Ishikawa (cell line): ENCODE measurements at regions not wholly inside any gene's neighbourhood (a gene's known extent, or its start where the extent isn't known, plus 50 kb on each side); places are given as distances from the start of the nearest gene placed in this dataset.

Experiments
- CEBPB ChIP-seq: IDR thresholded peaks from 2 replicates; pipeline ENCODE4 v1.6.1; 2012
- CREB1 ChIP-seq: IDR thresholded peaks from 2 replicates; pipeline ENCODE4 v1.6.1; 2012; ENCODE audit warnings: low read depth
- EGR1 ChIP-seq: IDR thresholded peaks from 2 replicates; pipeline ENCODE4 v1.6.1; 2012
- EP300 ChIP-seq: IDR thresholded peaks from 2 replicates; pipeline ENCODE4 v1.6.1; 2012; ENCODE audit warnings: borderline replicate concordance
- FOXM1 ChIP-seq: IDR thresholded peaks from 2 replicates; pipeline ENCODE4 v1.6.1; 2012; ENCODE audit warnings: low read depth, borderline replicate concordance
- MAX ChIP-seq: IDR thresholded peaks from 2 replicates; pipeline ENCODE4 v1.6.1; 2012
- NFIC ChIP-seq: IDR thresholded peaks from 2 replicates; pipeline ENCODE4 v1.6.1; 2012
- RAD21 ChIP-seq: IDR thresholded peaks from 2 replicates; pipeline ENCODE4 v1.6.1; 2012; ENCODE audit warnings: low read depth
- REST ChIP-seq: IDR thresholded peaks from 2 replicates; pipeline ENCODE4 v1.6.1; 2012; ENCODE audit warnings: low read depth, mild to moderate bottlenecking
- TAF1 ChIP-seq: IDR thresholded peaks from 2 replicates; pipeline ENCODE4 v1.6.1; 2012; ENCODE audit warnings: low read depth, mild to moderate bottlenecking
- TCF12 ChIP-seq: IDR thresholded peaks from 2 replicates; pipeline ENCODE4 v1.6.1; 2012; ENCODE audit warnings: low read depth
- TEAD4 ChIP-seq: IDR thresholded peaks from 2 replicates; pipeline ENCODE4 v1.6.1; 2012
- USF1 ChIP-seq: IDR thresholded peaks from 2 replicates; pipeline ENCODE4 v1.6.1; 2012
- YY1 ChIP-seq: IDR thresholded peaks from 2 replicates; pipeline ENCODE4 v1.6.1; 2012; ENCODE audit warnings: low read depth
- ZBTB7A ChIP-seq: IDR thresholded peaks from 2 replicates; pipeline ENCODE4 v1.6.1; 2012; ENCODE audit warnings: low read depth

- TF ChIP-seq RAD21, result no peak
- TF ChIP-seq CREB1, result no peak
- no peak for TF ChIP-seq USF1
- TF ChIP-seq NFIC, result no peak
- no peak for TF ChIP-seq EP300
- TF ChIP-seq EGR1, result no peak
Measured at GRCh38 chr4:24337451-24338190, 246.7 kb downstream of the DHX15 start.

GRCh38 chr4:24335616-24336015, 248.7 kb downstream of the DHX15 start:
- no peak for TF ChIP-seq TEAD4
- TF ChIP-seq REST, result no peak
- TF ChIP-seq CEBPB, result no peak
- no peak for TF ChIP-seq ZBTB7A
- no peak for TF ChIP-seq NFIC
- no peak for TF ChIP-seq RAD21
- no peak for TF ChIP-seq YY1
- TF ChIP-seq EGR1, result no peak

GRCh38 chr4:24334906-24335305, 249.4 kb downstream of the DHX15 start:
- TF ChIP-seq MAX (no peak), RAD21 (no peak), TEAD4 (no peak), EGR1 (no peak), FOXM1 (no peak), TCF12 (no peak), TAF1 (no peak), USF1 (no peak), CREB1 (no peak), NFIC (no peak), CEBPB (no peak), ZBTB7A (no peak), YY1 (no peak), EP300 (no peak), REST (no peak)

- TF ChIP-seq EP300 (no peak), CREB1 (no peak), NFIC (no peak), CEBPB (no peak), REST (no peak), RAD21 (no peak), ZBTB7A (no peak), FOXM1 (no peak)
Measured at GRCh38 chr4:24330573-24330972, 253.8 kb downstream of the DHX15 start.

- TF ChIP-seq CEBPB (no peak), NFIC (no peak), ZBTB7A (no peak), TAF1 (no peak), YY1 (no peak), FOXM1 (no peak), MAX (no peak), EP300 (no peak), TCF12 (no peak), REST (no peak), EGR1 (no peak), RAD21 (no peak), USF1 (no peak; the same call in 1 of the 2 replicates), TEAD4 (no peak), CREB1 (no peak)
Measured at GRCh38 chr4:24330172-24330571, 254.2 kb downstream of the DHX15 start.
